Lower lobe of right lung (tissue), 2 donors: ENCODE measurements at regions not wholly inside any gene's neighbourhood (a gene's known extent, or its start where the extent isn't known, plus 50 kb on each side); places are given as distances from the start of the nearest gene placed in this dataset.

Experiments used
- ATAC-seq, 2 donors: fragments of 200-7000 bp; cut with Tn5 transposase; one replicate each; pipeline ENCODE4 v1.9.1; 2020 to 2022; ENCODE audit warnings: mild to moderate bottlenecking in 2 of 2, moderate library complexity in 2 of 2
- DNase-seq: peaks from one replicate; pipeline ENCODE4 v3.0.0-alpha.2; 2020
- H3K27ac ChIP-seq: fragments of 200-600 bp; one replicate; pipeline ENCODE4 v1.8.0; 2022
- H3K27me3 ChIP-seq: fragments of 200-600 bp; one replicate; pipeline ENCODE4 v1.8.0; 2022; ENCODE audit warnings: low read depth
- H3K36me3 ChIP-seq: fragments of 200-600 bp; one replicate; pipeline ENCODE4 v1.8.0; 2022; ENCODE audit warnings: mild to moderate bottlenecking
- H3K4me1 ChIP-seq: fragments of 200-600 bp; one replicate; pipeline ENCODE4 v1.8.0; 2022
- H3K4me3 ChIP-seq: fragments of 200-600 bp; one replicate; pipeline ENCODE4 v1.8.0; 2022; ENCODE audit warnings: mild to moderate bottlenecking
- H3K9me3 ChIP-seq: fragments of 200-600 bp; one replicate; pipeline ENCODE4 v1.8.0; 2022
- CTCF ChIP-seq: fragments of 200-600 bp; IDR thresholded peaks from one replicate; pipeline ENCODE4 v1.8.0; 2022; ENCODE audit warnings: antibody characterized with exemption, mild to moderate bottlenecking
- intact Hi-C: fragments of 100-400 bp; cut with DNase I; formaldehyde crosslinking; loops from one replicate; pipeline ENCODE4 v1.11.0; 2022
- donor health status: DM: no; HTN: yes; CAD: no; lungs with severe emphysema.

GRCh38 chr7:133183042-133183794, 69.7 kb upstream of the EXOC4 start:
- Histone ChIP-seq H3K4me1 (no peaks in the 10 kb centered on the region), H3K9me3 (no peaks in the 10 kb centered on the region), H3K36me3 (no peaks in the 10 kb centered on the region), H3K27me3 (no peaks in the 10 kb centered on the region), H3K4me3 (no peak overlapping the region), H3K27ac (no peak overlapping the region)
- DNase-seq (no peak), ATAC-seq (no peak)
- intact Hi-C loops: no loop called here
- no peak for TF ChIP-seq CTCF

- ATAC-seq (no peak), DNase-seq (no peak)
- Histone ChIP-seq H3K27ac (no peak overlapping the region), H3K4me1 (no peaks in the 10 kb centered on the region), H3K9me3 (no peaks in the 10 kb centered on the region), H3K36me3 (no peaks in the 10 kb centered on the region), H3K27me3 (no peaks in the 10 kb centered on the region), H3K4me3 (no peak overlapping the region)
- TF ChIP-seq CTCF: no peak
- intact Hi-C loops: no loop called here
Observed at GRCh38 chr7:133183969-133184368, 68.9 kb upstream of the EXOC4 start.

GRCh38 chr7:133185512-133185911, 67.4 kb upstream of the EXOC4 start:
- no peak for ATAC-seq
- Histone ChIP-seq H3K27ac (no peak overlapping the region), H3K27me3 (no peaks in the 10 kb centered on the region), H3K9me3 (no peaks in the 10 kb centered on the region), H3K36me3 (no peaks in the 10 kb centered on the region), H3K4me1 (no peaks in the 10 kb centered on the region), H3K4me3 (no peak overlapping the region)
- DNase-seq: no peak
- intact Hi-C loops: no loop called here
- no peak for TF ChIP-seq CTCF

- no peak overlapping the region for H3K27ac ChIP-seq
- no peaks in the 10 kb centered on the region for H3K27me3 ChIP-seq
- no peak for TF ChIP-seq CTCF
- ATAC-seq: no peak
- intact Hi-C loops: no loop called here
- DNase-seq: no peak
- no peaks in the 10 kb centered on the region for H3K36me3 ChIP-seq
- H3K4me3 ChIP-seq: no peak overlapping the region
- no peaks in the 10 kb centered on the region for H3K4me1 ChIP-seq
- H3K9me3 ChIP-seq: no peaks in the 10 kb centered on the region
Observed at GRCh38 chr7:133186060-133186459, 66.8 kb upstream of the EXOC4 start.

GRCh38 chr7:133190172-133190528, 62.7 kb upstream of the EXOC4 start:
- TF ChIP-seq CTCF: no peak
- ATAC-seq (no peak), DNase-seq (no peak)
- Histone ChIP-seq H3K27ac (no peak overlapping the region), H3K36me3 (no peaks in the 10 kb centered on the region), H3K4me3 (no peak overlapping the region), H3K27me3 (no peaks in the 10 kb centered on the region), H3K4me1 (no peaks in the 10 kb centered on the region), H3K9me3 (no peaks in the 10 kb centered on the region)
- intact Hi-C loops: no loop called here
